Adipose tissue (tissue), 3 donors: ENCODE measurements at regions not wholly inside any gene's neighbourhood (a gene's known extent, or its start where the extent isn't known, plus 50 kb on each side); places are given as distances from the start of the nearest gene placed in this dataset.
"Not testable (repeated sequence)": the region's sequence is repeated elsewhere in the genome, so short reads cannot be mapped to it uniquely, and the experiment has no call there.

Experiments
- H3K27ac ChIP-seq: one replicate; pipeline ENCODE4 v1.5.1; 2013; ENCODE audit warnings: low read depth, low read length
- WGBS, 3 donors: extraction: QIAGEN DNeasy Blood & Tissue Kit; methylation state at CpG; one replicate each; pipeline ENCODE4 v1.1.7; 2013; 5-methylcytosine and 5-hydroxymethylcytosine counted together
- donor health status: healthy with polysubstance abuse.
- donor health status: Bipolar disorder and iron deficiency.
- donor health status: healthy.

DNA sequence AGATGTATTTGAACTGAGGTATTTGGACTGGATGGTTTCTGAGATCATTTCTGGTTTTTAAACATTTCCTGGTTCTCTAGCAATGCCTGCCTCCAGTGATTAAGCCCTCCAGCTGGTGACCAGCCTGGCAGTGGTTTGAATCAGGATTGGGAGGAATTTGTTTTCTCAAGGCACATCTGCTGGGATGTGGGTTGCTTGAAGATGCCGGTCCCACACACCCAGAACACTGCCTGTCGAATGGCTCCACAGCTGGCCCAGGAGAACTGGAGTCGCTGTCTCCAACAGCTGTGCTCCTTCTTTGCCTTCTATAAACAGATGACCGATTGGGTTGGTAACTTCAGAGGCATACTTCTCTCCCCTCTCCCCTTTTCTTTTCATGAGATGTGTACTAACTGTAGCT is 258.0 kb upstream of the DDHD1 start:
- WGBS, 3 donors = 62 to 86% (median 64%) methylated on average over 4 of the region's 4 CpGs
- H3K27ac ChIP-seq = no peak overlapping the region

DNA sequence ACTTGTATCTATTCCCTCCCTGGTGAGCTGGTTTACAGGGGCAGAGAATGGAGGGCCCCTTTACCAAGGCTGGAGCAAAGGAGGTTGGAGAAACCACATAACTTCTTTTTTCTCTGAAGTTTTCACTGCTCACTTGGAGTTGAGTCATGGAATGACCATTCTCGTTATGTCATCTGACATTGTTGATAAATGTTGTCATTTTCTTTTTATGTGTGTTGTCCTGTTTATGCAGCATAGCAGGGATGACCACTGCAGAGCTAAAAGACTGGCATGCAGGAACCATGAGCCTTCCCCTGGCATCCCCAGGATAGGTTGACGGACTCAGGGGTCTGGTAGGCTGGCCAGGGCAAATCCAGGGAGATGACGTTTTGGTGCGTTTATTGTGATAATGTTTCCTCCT is 256.8 kb upstream of the DDHD1 start:
- H3K27ac ChIP-seq = no peak overlapping the region
- WGBS, 3 donors = 73 to 82% (median 81%) methylated on average over 4 of the region's 4 CpGs

DNA sequence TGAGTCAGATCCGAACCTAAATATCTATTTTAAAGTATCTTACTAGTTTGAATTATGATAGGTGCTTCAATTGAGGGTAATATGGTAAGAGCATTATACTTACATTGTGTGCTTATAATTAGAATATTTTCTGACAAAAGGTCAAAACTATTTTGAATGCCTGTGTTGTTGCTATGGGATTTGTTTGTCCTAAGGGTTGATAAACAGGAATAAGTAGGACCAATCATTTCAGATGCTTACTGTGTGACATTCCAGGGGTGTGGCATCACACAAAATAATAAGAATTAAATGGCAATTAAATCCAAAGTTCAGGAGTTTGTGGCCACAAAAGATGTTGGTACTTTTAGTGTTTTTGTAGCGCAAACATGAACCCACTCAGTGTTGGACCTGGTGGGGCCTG is 256.2 kb upstream of the DDHD1 start:
- WGBS, 3 donors = 87 to 93% (median 87%) methylated on average over 2 of the region's 2 CpGs
- no peak overlapping the region for H3K27ac ChIP-seq

DNA sequence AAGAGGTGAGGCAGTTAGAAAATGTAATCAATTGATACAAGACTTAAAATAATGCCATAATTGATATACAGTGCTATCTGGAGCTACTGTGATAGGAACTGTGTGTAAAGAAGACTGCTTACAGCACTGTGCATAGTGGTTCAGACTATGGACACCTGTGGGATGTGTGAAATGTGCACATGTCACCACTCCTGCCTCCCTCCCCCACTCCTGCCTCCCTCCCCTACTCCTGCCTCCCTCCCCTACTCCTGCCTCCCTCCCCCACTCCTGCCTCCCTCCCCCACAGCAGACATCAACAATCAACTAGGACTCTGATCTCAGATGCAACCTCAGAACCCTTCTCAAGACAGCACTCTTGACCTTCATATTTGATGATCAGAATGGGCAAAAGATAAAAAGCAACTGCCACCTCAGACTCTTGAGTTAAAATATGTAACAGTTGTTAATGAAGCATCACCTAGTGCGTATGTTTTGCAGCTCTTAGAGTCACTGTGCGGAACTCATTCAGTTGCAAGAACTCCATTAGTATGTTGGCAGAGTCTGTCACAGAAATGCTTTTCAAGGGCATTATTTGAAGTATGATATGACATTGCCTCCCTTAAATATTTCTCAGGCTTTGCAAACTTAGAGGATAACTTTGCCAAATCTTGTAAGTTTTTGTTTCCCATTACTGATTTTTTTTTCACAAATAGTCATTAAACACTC is 255.2 kb upstream of the DDHD1 start:
- 83 to 96% (median 94%) methylated on average over 2 of the region's 2 CpGs for WGBS, 3 donors
- H3K27ac ChIP-seq = no peak overlapping the region

DNA sequence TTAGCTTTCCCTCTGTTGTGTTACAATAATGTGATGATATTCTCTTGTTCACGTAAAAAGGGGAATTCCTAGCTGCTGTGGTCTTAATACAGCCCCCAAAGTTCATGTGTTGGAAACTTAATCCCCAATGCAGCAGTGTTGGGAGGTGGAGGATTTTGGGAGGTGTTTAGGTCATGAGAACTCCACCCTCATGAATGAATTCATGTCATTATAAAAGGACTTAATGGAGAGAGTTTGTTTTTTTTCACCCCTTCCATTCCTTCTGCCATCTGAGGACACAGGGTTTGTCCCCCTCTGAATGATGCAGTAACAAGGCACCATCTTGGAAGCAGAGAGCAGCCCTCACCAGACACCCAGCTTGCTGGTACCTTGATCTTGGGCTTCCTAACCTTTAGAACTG is 253.4 kb upstream of the DDHD1 start:
- WGBS, 3 donors = 71 to 79% (median 79%) methylated on average over 1 of the region's 1 CpG
- H3K27ac ChIP-seq = no peak overlapping the region

DNA sequence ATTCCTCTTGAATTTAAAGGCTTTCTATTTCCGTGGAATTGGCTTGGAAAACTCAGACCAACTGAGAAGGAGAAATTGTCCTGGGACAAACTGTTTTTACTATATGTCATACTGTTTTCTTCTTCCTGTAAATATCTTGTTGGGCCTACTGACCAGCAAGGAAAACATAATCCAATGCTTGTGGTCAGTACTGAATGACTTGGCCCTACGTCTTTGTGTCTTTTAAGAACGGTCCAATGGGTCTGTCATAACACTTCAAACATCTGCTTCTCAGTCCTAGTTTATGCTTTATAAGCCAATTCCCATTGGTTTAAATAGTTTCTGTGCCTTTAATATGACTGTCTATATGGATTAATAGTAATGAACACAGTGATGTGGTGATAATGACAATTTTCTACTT is 248.5 kb upstream of the DDHD1 start:
- H3K27ac ChIP-seq = no peak overlapping the region
- 57 to 95% (median 83%) methylated on average over 3 of the region's 3 CpGs for WGBS, 3 donors

DNA sequence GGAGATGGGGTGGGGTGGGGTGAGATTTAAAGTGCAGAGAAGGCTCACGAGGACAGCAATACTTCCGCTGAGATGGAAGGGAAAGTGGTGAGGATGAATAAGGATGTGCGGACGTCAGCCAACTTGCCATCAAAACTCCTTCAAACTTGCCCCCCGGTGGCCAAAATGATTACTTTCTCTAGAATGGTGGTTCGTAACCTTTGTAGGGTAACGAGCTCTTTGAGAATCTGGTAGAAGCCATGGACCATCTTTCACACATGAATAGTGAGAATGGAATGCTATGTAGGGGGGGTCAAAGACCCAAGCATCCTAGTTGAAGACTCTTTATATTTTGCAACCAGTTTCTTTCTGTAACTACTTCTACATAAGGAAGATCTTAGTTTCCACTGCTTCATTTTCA is 245.9 kb upstream of the DDHD1 start:
- no peak overlapping the region for H3K27ac ChIP-seq
- WGBS, 3 donors = 65 to 77% (median 77%) methylated on average over 7 of the region's 7 CpGs

DNA sequence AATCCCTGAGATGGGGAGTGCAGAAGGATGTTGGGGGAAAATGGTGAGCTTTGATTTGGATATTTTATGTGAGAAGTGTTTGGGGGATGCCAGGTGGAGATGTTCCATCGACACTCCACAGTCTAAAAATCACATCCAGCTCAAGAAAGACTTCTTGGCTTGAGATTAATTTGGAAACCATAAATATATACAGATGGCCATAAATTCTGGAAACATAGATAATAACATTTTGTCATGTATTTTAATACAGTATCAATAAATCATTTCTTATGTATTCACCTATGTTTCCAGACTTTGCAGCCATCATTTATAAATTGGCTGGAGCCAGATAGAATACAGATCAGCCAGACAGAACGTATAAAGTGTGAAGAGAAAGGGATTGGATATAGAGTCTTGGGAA is 245.5 kb upstream of the DDHD1 start:
- H3K27ac ChIP-seq = no peak overlapping the region
- WGBS, 3 donors = 70 to 78% (median 74%) methylated on average over 2 of the region's 2 CpGs

DNA sequence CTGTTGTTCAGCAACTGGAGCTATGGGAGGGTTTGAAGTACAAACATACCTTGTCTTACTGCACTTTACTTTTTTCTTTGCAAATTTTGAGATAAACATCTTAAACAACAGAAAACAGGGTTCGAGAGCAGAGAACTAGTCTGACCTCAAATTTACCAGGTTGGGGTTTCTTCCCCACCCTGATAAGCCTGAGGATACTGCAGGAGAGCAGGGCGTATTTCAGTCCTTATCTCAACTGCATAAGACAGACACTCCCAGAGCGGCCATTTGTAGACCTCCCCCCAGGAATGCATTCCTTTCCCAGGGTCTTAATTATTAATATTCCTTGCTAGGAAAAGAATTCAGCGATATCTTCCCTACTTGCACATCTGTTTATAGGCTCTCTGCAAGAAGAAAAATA is 242.1 kb upstream of the DDHD1 start:
- 88 to 95% (median 89%) methylated on average over 4 of the region's 4 CpGs for WGBS, 3 donors
- H3K27ac ChIP-seq = not testable (repeated sequence)

DNA sequence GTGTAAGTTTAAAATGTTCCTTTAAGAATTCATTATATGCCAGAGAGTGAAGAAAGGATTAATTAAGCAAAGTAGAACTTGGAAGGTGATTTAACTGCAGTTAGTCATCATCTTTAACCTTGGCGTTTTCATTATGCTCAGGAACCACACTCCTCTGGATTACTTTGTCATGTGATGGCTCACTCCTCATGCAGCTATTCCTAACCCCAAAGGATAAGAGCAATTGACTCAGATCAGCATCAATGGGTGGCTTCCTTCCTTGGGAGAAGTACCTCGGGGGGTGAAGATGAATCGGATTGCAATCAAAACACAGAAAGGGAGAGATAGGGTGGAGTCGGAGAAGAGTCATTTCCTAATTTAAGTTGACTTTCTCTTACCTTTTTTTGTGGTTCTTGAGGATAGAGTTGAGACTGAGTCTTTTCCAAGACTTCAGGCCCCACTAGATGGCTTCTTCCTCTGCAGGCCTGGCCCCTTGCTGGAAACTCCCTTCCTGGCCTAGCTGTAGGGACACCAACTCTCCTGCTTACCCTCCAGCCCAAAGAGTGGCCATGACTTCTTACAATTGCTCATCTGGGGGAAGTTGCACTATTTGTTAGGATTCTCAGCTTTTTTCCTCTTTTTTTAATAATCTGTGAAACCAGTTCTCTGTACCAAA is 238.6 kb upstream of the DDHD1 start:
- 76 to 83% (median 77%) methylated on average over 4 of the region's 4 CpGs for WGBS, 3 donors
- no peak overlapping the region for H3K27ac ChIP-seq

DNA sequence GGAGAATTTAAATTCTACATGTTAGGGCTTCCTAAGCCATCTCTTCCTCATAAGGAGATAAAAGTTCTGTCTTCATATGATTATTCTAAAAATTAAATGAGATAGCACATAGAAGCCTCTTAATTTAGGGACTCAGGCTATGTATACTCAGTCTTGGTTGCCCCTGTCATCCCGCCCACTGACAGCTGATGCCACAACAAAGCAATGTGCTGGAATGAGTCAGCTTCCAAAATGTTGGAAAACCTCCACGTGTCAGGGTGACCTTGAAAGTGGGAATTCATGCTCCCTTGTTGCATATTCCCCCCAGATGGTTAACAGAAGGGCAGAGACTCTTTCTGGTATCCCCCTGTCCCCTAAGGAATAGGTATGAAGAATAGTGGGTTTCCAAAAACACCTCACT is 238.0 kb upstream of the DDHD1 start:
- H3K27ac ChIP-seq = no peak overlapping the region
- WGBS, 3 donors = 63 to 81% (median 79%) methylated on average over 2 of the region's 2 CpGs

DNA sequence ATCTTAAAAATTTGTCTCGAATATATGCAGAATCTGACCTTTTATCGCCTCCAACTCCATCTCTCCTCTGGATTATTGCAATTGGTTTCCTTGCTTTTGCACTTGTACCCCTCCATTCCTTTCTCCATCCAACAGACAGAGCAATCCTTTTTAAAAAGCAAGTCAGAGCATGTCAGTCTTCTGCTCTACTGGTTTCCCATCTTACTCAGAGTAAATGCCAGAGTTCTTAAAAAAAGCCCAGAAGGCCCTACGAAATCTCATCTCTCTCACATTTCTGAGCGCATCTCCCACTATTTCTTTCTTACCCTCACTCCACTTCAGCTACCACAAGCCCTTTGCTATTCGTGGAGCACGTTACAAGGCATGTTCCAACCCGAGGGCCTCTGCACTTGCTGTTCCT is 236.9 kb upstream of the DDHD1 start:
- 88 to 91% (median 88%) methylated on average over 7 of the region's 7 CpGs for WGBS, 3 donors

DNA sequence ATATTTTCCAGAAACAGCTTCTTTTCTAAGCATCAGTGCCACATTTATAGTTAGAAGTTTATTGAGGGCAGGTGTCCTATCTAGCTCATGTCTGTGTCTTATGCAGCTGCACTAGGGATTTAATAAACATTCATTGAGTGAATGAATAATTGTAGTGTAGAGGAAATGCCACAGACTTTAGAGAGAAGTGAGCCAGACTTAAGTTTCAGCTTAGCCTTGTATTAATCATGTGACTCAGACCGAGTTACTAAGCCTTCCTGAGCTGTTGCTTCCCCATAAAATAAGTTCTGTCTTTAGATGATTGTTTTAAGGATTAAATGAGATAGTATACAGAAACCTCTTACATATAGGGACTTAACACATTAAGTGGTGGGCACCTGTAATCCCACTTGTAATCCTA is 236.1 kb upstream of the DDHD1 start:
- H3K27ac ChIP-seq = no peak overlapping the region
- 70 to 78% (median 74%) methylated on average over 1 of the region's 1 CpG for WGBS, 3 donors

More for the DNA sequence above, 236.9 kb upstream of the DDHD1 start:
- H3K27ac ChIP-seq = no peak overlapping the region

DNA sequence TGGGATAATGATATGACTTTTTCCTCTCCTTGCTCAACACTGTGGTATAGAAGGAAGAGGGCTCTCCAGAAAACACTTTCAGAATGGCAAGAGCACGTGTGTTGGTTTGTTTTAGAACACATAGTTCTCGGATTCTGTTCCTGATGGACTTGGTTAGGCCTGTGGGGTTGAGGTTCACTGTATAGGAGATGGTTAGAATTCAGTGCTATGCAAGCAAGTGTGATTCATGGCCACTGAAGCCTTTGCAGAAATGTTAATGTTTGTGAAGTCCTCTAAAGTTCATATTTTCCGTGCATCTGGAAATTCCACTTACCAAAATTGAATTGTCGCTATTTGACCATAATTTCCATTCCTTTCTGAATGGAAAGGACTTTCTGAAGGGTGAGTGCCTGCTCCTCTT is 233.2 kb upstream of the DDHD1 start:
- 89 to 96% (median 90%) methylated on average over 4 of the region's 4 CpGs for WGBS, 3 donors
- H3K27ac ChIP-seq = no peak overlapping the region

DNA sequence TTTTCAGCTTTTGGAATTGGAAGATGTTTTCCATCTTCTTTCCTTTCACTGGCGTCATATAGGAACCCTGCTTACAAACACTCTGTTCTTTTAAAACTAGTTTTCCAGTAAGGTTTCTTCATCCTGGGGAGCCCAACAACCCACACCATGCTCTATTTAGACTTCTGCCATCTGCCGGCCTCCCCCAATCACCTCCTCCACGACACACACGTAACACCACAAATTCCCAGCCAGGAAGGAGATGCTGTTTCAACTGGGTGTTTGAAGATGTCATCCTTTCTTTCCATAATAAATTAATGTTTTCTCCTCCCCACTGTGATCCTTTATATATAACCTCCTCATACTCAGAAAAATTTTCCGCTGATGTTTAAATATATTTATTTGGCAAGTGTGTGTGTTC is 231.4 kb upstream of the DDHD1 start:
- H3K27ac ChIP-seq = no peak overlapping the region
- WGBS, 3 donors = 87 to 92% (median 92%) methylated on average over 5 of the region's 5 CpGs

DNA sequence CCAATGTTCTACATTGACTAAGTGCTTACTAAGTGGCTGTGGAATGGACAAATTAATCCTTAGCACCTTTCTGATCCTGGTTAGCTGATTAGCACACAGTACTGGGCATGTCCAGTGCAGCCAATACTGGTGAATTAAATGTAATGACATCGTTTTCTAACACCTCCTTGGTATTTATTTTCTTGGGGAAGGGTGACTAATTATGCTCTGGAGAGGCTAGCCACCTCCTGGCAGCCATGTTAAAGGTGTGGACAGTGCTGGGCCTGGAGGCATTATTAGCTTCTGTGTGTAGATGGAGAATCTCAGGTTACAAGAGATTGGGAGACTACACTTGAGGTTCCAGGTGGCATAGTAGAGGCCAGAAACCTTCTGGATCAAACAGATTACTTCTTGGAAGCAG is 230.9 kb upstream of the DDHD1 start:
- 52 to 81% (median 70%) methylated on average over 1 of the region's 1 CpG for WGBS, 3 donors

DNA sequence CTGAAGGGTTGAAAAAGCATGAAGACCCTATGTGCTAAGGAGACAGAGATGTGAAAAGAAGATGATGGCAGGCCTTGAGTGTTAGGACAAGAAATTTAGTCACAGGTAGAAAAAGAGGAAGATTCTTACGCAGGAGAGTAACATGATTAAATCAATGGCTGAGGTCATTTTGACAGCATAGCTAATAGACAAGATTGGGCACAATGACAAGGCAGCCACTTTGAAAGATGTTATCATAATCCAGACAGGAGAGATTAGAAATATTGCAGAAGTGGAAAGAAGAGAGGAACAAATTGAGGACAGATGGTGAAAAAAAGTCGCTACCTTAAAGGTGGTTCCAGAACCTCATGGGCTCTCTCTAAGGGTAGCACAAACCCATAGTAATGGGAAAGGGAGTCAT is 228.8 kb upstream of the DDHD1 start:
- no peak overlapping the region for H3K27ac ChIP-seq
- 85 to 94% (median 90%) methylated on average over 2 of the region's 2 CpGs for WGBS, 3 donors

More for the DNA sequence above, 230.9 kb upstream of the DDHD1 start:
- no peak overlapping the region for H3K27ac ChIP-seq

DNA sequence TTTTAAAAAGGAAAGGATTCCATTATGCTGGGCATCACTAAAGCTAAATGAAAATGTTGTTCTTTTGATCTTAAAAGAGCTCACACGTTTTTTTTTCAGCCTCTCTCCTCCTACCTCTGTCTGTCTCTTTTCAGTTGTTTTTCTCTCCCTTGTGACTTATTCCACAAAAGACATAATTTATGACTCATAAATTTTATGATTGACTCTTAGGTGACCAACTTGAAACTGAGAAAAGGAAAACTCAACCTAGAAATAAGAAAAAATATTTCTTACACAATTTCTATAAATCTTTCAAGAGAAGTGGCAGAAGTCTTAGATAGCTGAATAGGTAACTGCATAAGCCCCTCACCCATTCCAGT is 227.7 kb upstream of the DDHD1 start:
- 20 to 69% (median 33%) methylated on average over 1 of the region's 1 CpG for WGBS, 3 donors
- no peak overlapping the region for H3K27ac ChIP-seq

DNA sequence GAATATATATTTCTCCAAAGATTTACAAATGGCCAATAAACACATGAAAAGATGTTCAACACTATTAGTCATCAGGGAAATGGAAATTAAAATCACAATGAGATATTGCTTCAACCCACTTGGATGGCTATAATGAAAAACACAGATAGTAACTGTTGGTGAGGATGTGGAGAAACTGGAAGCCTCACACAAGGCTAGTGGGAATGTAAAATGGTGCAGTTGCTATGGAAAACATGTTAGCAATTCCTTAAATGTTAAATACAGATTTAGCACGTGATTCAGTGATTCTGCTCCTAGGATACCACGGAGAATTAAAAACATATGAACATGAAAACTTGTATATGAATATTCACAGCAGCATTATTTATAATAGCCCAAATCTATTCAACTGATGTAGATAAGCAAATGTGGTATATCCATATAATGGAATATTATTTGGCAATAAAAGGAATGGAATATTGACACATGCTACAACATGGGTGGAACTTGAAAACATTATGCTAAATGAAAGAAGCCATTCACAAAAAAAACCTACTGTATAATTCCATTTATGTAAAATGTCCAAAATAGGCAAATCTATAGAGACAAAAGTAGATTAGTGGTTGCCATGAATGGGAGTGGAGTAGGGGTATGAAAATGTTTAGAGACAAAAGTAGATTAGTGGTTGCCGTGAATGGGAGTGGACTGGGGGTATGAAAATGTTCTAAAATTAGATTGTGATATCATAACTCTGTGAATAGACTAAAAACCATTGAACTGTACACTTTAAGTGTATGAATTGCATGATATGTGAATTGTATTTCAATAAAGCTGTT is 227.1 kb upstream of the DDHD1 start:
- 81 to 89% (median 88%) methylated on average over 3 of the region's 3 CpGs for WGBS, 3 donors
- H3K27ac ChIP-seq = no peak overlapping the region

DNA sequence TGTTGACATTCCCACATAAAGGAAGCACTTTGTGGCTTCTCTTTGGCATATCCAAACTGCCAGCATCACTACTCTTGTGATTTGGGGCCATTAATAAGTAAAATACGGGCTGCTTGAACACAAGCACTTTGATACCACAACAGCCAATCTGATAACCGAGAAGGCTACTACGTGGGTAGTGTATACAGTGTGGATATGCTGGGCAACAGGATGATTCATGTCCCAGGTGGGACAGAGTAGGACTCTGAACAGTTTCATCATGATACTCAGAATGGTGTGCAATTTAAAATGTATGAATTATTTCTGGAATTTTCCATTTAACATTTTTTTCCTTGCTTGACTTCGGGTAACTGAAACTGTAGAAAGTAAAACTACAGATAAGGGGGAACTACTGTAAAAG is 225.0 kb upstream of the DDHD1 start:
- H3K27ac ChIP-seq = no peak overlapping the region
- 68 to 87% (median 80%) methylated on average over 4 of the region's 4 CpGs for WGBS, 3 donors
